Occipital lobe (tissue), 1 donor: ENCODE measurements at regions not wholly inside any gene's neighbourhood (a gene's known extent, or its start where the extent isn't known, plus 50 kb on each side); places are given as distances from the start of the nearest gene placed in this dataset.
"Not testable (repeated sequence)": the region's sequence is repeated elsewhere in the genome, so short reads cannot be mapped to it uniquely, and the experiment has no call there.

Source experiments
- DNase-seq: peaks from one replicate; lab custom pipeline; 2025; lab: John Stamatoyannopoulos, UW

DNA sequence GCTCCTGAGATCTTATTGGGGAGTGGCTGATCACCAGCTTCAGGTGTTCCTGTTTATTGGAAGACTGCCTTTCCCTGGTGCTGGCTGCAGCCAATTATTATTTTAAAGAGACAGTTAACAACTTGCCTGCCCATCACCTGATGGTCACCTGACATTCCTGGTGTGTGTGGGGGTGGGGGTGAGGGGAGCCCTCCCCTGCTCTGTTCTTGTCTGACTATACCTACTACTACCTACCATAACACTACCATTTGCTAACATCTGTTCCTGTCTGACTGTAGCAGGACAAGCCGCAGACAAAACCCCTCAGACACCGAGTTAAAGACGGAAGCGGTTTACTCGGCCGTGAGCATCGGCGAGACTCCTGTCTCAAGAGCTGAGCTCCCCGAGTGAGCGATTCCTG, 54.9 kb upstream of the NBPF3 start:
- DNase-seq, result no peak

DNA sequence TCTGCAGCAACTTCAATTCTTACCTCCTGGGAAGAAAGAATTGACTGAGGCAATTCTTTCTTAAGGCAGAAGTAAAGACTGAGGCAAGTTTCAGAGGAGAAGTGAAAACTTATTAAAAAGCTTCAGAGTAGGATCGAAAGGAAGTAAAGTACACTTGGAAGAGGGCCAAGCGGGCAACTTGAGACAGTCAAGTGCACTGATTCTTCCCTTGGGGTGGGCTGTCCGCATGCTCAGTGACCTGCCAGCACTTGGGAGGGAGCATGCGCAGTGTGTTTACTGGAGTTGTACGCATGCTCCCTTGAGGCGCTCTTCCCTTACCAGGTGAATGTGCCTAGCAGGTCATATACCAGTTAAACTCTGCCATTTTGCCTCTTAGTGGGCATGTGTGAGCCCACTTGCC, 55.3 kb upstream of the NBPF3 start:
- no peak for DNase-seq

DNA sequence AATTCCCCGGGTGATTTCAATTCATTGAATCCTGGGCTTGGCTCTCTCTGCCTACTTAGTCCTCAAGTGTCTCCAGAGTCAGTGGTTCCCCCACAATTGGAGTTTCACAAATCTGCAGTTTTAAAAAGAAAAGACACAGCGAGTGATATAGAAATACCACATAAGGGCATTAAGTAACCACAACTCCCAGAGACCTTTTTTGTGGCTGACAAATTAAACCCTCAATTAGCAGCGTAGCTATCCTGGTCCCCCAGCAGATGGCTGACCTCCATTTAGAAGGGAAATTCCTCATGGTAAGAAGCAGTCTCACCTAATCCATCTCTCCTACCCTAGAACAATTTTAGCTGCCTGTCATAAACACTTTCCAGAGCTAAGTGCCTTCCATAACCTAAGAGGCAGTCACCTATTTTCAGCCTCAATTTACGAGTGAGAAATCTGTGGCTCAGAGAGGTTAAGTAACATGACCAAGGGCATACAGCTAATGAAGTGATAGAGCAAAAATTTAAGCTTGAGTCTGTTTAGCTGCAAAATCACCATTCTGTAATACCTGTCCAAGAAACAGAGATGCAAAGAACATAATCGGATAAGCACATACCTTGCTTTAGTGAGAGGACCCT, 56.0 kb upstream of the NBPF3 start:
- DNase-seq, result no peak

DNA sequence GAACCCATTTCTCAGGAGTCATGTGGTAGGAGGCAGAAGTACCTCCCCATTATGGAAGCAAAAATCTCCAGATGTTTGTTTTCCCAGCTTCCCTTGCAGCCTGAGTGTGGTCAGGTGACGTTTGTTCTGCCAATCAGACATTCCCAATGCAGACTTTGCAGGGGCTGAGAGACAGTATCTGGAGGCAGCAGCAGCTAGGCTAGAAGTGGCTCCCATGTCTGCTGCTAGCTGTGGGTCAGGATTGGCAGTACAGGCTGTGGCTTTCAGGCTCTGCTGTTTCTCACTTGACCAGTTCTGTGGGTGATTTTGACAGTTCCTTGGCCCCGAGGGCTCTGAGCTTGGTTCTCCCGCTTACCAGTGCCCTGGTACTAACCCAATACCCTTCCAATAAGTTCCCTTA, 58.6 kb upstream of the NBPF3 start:
- no peak for DNase-seq

GRCh38 chr1:21380147-21380546, 59.8 kb upstream of the NBPF3 start:
- DNase-seq, result not testable (repeated sequence)

DNA sequence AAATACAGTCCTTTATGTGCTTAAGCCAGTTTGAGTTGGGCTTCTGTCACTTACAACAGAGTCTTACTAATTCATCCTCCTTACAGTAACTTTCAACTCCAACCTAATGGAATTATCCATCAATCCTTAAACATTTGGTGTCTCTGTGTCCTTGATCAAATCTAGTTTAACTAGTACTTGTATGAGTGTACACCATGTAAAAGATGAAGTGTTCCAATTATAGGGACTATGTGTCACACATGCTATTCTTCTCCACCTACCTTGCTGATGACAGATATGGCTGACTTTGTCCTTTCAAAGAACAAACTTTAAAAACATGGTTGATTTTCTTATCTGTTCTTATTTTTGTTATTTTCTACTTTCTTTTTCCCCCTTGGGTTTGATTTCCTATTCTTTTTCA, 60.4 kb upstream of the NBPF3 start:
- DNase-seq, result no peak

GRCh38 chr1:21378705-21379494, 61.0 kb upstream of the NBPF3 start:
- no peak for DNase-seq

DNA sequence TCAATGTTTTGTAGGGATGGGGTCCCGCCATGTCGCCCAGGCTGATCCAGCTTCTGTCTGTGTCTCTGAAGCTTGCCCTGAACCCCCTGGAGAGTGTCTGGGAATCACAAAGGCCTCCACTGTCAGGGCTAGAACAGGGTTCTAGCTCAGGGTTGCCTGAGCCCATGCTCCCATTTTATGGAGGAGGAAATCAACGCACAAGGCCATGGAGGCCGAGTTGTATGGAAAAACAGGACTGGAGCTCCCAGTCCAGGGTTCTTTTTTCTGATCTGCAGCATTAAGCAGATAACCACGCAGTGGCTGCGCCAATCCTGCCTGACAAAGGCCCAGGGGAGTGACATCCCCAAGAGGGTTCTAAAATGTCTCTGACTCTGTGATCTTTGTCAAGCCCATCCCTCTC, 67.6 kb upstream of the NBPF3 start:
- no peak for DNase-seq

DNA sequence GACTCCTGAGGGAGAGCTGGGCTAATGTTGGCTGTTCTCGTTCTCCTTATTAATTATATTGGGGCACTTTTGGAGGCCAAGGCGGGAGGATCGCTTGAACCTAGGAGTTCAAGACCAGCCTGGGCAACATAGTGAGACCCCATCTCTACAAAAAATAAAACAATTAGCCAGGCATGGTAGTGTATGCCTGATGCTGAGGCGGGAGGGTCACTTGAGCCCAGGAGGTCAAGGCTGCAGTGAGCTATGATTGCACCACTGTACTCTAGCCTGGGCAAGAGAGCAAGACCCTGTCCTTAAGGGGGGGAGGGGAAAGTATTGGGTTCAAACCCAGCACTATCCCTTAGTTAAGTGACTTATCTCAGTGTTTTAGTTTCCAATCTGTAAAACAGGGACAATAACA, 70.0 kb upstream of the NBPF3 start:
- DNase-seq, result no peak

DNA sequence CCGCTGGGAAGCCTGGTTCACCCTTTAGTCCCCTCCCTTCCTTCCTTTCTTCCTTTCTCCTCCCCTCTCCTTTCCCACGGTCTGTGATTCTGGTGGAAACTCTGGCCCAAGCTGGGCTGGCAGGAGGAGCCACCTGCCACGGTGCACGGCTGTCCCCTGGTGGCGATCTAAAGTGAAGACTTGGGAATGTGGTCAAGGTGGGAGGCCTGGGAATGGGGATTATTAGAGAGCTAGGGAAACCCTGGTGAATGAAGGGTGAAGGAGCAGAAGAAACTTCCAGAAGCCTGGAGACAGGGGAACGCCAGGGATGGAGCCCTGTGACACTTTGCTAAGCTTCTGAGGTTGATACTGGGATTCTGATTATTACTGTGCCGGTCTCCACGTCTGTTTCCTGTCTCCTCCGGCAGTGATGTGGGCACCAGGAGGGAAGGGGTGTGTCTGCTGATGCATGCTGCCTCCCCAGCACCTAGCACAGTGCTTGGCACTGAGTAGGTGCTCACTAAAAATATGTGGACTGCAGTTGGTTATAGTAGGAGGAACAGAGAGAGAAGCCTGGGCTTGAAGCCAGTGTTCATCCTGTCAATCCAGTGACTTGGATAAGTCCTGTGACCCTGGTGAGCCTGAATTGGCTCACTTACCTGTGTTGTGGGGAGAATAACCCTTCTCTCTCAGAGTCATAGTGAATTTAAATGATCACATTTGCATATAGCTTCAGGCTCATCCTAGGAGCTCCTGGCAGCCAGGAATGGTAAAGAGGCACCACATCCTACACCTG, 71.2 kb upstream of the NBPF3 start:
- peak; percentile 64 for DNase-seq

DNA sequence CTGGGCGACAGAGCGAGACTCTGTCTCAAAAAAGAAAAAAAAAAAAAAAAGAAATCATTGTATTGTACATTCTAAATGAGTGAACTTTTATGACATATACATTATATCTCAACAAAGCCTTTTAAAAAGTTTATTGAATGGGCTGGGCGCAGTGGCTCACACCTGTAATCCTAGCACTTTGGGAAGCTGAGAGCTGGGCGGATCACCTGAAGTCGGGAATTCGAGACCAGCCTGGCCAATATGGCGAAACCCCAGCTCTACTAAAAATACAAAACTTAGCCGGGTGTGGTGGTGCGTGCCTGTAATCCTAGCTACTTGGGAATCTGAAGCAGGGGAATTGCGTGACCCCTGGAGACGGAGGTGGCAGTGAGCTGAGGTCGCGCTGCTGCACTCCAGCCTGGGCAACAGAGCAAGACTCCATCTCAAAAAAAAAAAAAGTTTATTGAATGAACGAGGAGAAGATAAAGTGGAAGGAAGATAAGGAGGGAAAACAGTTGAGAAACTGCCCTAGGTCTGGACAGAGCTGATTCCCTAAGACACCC, 71.9 kb upstream of the NBPF3 start:
- DNase-seq, result not testable (repeated sequence)

DNA sequence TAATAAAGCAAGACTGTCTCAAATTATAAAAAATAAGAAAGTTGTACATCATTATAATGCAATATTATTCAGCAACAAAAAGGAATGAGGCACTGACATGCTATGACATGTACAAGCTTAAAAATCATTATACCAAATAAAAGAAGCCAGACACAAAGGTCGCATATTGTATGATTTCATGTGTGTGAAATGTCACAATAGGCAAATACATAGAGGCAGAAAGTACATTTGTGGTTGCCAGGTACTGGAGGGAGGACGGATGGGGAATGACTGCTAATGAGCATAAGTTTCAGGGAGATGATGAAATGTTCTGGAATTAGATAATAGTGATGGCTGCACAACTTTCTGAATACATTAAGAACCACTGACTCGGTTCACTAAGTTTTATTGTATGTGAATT, 73.6 kb upstream of the NBPF3 start:
- DNase-seq, result no peak

DNA sequence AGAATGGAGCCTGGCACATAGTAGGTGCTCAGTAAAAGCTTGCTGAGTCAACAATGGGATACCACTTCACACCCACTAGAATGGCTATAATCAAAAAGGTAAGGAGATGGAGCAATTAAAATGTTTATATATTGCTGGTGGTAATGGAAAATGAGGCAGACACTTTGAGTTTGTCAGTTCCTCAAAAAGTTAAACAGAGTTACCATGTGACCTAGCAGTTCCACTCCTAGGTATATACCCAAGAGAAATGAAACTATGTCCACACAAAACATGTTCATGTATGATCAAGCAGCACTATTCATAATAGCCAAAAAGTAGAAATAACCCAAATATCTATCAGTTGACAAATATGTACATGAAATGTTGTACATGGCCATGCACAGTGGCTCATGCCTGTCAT, 74.8 kb upstream of the ECE1 start:
- DNase-seq, result no peak

- DNase-seq, result peak; percentile 38
These were observed 71.8 kb upstream of the ECE1 start for GRCh38 chr1:21362096-21362495.

- no peak for DNase-seq
These were observed 71.2 kb upstream of the ECE1 start for GRCh38 chr1:21361506-21361905.

DNA sequence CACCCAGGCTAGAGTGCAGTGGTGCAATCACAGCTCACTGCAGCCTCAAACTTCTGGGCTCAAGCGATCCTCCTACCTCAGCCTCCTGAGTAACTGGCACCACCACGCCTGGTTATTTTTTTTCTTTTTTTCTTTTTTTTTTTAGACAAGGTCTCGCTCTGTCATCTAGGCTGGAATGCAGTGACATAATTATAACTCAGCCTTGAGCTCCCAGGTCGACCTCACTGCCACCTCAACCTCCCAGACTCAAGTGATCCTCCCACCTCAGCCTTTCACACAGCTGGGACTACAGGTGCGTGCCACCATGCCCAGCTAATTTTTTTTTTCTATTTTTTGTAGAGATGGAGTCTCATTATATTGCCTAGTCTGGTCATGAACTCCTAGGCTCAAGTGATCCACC, 66.9 kb upstream of the ECE1 start:
- DNase-seq, result no peak

GRCh38 chr1:21355956-21356355, 65.7 kb upstream of the ECE1 start:
- no peak for DNase-seq

DNA sequence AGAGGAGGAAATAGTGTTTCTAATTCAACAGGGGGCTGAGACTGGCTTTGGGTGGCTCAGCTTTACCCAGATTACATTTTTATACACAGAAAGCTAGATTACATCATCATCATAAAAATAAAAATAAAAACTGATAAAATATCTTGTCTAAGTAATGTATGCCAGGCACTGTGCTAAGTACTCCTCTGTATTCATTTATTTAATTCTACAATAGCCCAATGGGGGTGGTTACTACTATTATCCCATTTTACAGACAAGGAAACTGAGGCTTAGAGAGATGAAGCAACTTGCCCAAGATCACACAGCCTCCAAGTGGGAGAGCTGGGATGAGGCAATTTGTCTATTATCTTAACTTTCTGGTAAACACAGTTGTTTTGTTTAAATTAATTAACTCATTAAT, 62.3 kb upstream of the ECE1 start:
- no peak for DNase-seq

- DNase-seq, result no peak
These were observed 61.6 kb upstream of the ECE1 start for GRCh38 chr1:21351901-21352300.

DNA sequence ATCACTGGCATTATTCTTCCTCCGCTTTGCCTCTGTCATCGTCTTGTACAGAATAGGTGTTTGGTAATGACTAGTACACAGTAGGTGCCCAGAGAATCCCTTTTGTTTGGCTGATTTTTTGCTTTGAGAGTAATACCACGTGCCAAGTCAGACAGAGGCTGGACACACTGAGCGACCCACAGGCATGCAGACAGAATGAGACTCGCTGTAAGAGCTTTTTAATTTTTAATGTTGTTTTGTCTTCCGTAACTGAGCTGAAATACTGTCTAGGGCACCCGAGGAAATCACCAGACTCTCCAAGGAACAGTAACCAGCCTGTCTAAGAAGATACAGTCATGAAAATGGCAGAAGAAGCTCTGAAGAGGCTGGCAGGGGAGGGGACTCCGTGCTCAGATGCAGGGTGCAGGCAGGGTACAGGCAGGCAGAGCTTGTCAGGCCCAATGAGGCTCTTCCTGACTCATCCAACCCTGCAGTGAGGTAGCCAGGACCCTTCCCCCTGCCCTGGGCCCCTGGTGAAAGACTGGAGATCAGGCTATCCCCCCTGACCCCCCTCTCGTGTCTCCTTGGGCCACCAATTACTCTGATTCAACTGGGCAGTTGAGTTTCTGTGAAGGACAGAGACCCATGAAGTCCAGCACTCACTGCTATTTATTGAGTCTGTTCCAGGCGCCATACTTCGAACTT, 60.1 kb upstream of the ECE1 start:
- DNase-seq, result no peak

DNA sequence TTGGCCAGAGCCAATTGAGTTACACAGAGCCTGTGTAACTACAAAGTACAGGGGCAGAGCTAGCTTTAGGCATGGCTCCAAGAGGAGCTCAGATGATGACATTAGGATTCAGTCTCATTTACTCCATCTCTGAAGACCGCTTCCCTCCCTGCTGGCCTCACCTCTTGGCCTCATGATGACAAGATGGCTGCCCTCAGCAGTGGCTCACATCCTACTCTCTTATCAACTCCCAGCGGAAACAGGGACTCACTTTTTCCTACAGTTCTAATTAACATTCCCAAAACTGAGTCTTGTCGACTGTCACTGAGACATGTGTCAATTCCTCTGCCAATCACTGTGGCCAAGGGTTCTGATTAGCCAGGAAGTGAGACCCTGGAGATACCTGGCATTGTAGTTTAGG, 59.4 kb upstream of the ECE1 start:
- no peak for DNase-seq

DNA sequence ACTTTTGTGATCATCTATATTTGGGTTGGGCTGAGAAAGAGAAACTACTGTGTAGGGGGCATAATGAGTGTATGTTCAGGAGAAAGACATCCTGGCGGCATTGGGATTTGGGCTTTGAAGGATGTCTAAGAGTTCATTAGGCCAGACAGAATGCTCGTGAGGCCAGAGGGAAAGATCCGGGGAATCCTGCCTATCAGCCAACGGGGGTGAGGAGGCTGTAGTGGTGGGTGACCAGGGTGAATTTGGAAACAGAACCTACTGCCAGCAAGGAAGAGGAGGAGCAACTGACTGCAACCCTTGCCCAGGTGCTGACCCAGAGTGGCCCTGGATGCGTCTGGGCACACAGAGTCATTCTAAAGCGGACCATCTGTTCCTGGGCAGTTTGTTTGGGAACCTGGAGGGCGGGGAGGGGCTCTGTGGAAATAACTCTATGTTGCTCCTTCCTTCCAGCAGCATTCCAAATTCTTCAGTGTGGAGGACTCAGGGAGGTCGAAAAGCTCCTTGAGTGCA, 56.9 kb upstream of the ECE1 start:
- DNase-seq, result no peak
